HG02870 (cell line): ENCODE measurements at regions not wholly inside any gene's neighbourhood (a gene's known extent, or its start where the extent isn't known, plus 50 kb on each side); places are given as distances from the start of the nearest gene placed in this dataset.

Source experiments
- ATAC-seq: cut with Tn5 transposase; IDR thresholded peaks from one replicate; pipeline ENCODE4 v1.9.1; 2021; ENCODE audit warnings: mild to moderate bottlenecking, moderate library complexity; ENCODE audit not compliant: unreplicated experiment

GRCh38 chr1:102084771-102085535, 88.2 kb upstream of the OLFM3 start:
- ATAC-seq = no peak

DNA sequence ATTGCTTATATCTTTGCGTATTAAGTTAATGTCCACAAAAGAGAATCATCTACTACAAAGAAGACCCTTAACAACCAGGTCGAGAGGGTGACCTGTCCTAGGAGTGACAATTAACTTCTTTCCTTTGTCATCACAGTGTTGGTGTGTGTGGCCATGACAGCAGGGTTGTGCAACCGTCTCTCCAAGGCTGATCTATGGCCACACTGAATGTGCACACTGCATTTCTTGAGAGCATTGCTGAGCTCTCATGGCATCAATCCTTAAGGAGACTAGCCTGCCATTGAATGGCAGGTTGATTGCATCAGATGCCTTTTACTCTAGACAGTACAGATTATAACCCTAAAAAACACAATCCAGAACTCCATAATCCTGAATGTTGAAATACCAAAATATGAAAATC, 86.5 kb upstream of the OLFM3 start:
- no peak for ATAC-seq

DNA sequence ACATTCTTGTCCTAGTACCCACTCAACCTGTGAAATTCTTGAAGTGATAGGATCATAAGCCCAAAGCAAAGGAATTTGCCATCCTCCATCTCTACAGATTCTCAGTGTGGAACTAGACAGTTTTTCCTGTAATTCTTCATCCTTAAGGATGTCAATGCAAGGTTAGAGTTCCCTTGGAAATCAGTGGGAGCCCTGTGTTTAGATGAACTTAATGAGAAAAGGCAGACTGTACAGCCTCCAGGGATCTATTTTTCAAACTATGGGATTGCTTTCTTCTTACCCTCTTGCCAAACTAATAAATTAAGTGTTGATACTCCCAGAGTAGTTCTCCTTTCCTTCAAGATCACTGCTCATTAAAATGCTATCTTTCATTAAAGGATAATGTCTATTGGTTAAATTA, 78.1 kb upstream of the OLFM3 start:
- ATAC-seq = no peak

- no peak for ATAC-seq
These were observed 74.7 kb upstream of the OLFM3 start for GRCh38 chr1:102071451-102071850.

- ATAC-seq = no peak
These were observed 53.8 kb upstream of the OLFM3 start for GRCh38 chr1:102050556-102050955.

- ATAC-seq = no peak
These were observed 51.0 kb upstream of the OLFM3 start for GRCh38 chr1:102047724-102048123.
